NK-92 treated with Interleukin-12 subunit alpha and Interleukin-12 subunit beta, amount 100 ng/mL, for 24 hours (cell line): ENCODE measurements at regions not wholly inside any gene's neighbourhood (a gene's known extent, or its start where the extent isn't known, plus 50 kb on each side); places are given as distances from the start of the nearest gene placed in this dataset.

Source experiments
- DNase-seq: peaks from one replicate; lab custom pipeline; 2025; lab: John Stamatoyannopoulos, UW

DNA sequence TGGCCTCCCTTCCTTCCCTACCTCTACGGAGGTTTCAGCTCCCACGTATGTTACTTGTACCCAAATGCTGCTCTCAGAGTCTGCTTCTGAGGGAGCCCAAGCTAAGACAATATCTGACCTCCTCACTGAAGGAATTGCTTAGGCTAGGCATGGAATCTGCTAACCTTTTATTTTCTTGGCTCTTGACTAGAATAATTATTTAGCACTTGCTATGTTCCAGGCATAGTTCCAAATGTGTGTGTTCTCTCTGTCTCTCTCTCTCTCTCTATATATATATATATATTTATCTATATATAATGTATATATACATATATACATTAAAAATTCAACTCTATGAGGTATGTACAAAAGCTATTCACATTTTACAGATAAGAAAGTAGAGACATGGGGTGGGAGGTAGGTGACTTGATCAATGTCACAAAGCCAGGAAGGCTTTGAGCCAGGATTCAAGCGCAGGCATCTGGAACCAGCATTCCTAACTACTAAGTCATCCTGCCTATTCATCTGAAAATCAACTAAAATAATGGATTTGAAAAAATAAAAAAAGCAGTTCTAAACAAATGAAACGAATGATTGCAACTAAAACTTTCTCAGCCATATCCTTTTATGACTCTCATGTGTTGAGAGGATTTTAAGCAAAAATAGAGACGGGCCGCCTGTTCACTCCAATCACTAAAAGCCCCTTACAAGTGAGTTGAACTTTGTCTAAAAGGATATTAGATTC, 189.7 kb upstream of the JAG1 start:
- DNase-seq: no peak

DNA sequence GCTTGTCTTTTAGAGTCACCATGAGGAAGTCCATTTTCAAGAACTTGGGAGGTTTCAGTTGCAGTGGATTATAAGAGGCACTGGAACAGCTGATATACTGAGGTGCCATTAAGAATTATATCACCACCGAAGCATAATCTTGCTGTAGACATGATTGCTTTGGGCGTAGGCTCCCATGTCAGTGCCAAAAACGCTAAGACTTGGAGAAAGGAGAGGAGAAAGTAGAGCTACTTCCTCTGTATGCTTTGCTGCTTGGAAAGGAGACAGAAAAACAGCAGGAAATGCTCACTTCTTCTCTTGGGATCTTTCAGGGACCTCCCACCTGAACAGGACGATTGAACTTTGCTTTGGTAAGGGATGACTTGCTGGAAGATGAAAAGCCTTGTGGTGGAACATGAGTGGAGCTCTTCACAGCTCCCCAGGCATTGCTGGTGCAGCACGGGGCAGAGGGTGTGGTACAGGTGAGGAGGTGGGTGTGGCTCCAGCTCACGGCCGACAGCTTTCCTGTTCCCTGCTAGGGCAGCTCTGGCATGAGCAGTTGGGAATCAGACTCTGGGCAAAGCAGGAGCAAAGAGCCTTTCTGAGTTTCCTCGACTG, 190.4 kb upstream of the JAG1 start:
- DNase-seq: no peak

DNA sequence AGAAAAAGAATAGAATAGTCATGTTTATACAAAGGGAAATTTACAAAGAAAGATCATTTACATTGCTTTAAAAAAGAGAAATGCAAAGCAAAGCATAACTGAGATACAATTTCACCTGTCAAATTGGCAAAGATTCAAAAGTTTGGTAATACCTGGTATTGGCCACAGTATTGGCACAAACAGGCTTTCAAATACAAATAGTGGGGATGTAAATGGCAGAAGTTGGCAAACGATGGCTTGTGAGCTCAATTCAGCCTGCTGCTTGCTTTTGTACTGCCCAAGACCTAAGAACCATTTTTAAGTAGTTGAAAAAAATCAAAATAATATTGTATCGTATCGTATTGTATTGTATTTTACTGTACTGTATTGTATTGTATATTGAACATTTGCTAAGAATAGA, 194.5 kb upstream of the JAG1 start:
- no peak for DNase-seq

DNA sequence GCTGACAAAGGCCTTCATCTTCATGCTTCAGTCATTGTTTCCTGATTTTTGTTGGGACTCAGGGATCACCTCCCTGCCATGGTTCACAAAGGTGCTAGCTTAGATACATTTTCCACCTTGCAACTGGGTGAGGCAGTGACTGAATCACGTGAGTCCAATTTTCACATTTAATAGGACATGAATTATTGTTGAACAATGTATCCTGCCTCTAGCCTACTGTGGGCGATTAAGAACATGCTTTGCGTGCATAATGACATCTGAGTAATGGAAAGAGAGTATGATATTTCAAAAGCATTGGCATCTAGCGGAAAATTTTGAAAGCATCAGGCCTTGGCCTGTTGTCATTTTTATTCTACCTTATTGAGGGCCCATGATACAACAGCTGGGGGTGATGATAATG, 199.2 kb upstream of the JAG1 start:
- no peak for DNase-seq

DNA sequence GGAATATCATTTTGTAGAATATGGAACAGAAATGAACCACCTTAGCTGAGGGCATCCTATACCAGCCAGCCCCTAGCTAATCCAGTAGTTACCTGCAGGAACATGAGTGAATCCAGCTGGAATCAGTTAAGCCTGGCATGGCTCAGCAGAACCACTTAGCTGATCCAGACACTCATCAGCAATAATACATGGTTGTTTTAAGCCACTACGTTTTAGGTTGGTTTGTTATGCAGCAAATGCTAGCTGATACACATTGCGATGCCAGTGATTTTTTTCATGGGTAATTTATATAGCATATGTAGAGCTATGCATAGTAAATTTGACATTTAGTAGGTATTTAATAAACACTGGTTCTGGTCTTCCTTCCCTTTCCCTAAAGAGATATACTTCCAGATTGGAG, 201.9 kb upstream of the JAG1 start:
- DNase-seq: no peak

DNA sequence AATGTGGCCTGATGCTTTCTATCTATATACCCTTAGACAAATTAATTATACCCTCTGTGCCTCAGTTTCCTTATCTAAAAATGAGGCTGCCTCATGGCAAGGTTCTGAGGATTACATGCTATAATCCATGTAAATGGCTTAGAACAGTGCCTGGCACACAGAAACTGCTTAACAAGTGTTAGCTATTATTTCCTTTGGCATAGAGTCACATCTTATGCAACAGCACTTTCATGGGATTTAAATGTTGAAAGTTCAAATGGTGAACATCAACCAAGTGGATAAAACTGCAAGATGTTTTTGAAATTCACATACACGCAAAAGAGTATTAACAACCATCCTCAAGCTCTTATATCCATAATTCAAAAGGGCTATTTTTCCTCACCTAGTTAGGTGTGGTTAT, 202.8 kb upstream of the JAG1 start:
- no peak for DNase-seq

DNA sequence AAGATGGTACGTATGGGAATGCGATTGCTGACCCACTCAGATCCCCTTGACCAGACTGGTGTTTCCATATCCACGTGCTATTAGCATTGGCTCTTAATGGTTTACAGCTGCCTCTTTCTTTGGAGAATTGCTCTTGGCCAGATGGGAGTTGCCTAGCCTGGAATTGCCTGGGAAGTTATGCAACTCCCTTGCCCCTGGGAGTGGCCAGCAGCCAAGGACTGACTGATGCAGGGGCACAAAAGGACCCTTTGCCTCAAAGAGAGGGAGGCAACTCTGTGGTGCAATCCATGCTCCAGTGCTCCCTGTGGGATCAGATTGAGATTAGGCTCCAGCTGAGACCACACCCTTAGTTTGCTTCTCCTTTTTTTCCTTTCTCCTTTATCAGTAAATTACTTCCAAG, 203.5 kb upstream of the JAG1 start:
- DNase-seq: no peak

DNA sequence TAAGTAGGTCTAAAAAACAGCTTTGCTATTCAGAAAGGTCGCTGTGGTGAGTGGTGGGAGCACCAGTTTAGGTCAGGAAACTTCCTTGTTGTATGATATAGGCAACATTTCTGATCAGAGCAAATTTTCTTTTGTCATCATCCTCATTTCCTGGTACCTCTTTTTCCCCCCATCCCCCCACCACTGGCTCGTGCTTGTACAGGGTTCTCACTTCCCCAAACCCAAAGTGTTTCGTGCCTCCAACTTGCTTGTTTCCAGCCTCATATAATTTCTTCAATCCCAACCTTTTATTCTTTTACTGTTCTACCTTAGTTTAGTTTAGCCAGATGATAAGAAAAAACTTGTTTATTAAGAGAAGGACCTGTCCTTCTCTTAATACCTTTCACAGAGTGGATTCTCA, 209.4 kb upstream of the JAG1 start:
- no peak for DNase-seq

DNA sequence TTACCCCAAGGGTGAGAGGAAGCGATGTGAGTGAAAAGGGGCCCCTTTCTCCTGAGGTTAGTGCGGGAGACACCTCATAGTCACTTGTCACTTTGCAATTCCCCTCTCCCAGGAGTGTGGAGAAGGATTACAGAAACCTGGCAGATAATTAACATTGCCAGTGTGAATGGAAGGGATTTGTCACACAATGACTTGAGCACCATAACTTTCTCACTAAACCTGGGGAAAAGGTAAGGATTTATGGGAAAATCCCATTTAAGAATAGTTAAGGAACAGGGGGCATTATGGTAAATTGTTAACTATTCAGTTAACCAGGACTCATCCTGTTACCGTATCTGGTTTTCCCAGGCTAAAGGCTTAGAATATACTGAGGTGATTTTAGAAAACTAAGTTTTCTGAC, 219.5 kb upstream of the JAG1 start:
- no peak for DNase-seq

DNA sequence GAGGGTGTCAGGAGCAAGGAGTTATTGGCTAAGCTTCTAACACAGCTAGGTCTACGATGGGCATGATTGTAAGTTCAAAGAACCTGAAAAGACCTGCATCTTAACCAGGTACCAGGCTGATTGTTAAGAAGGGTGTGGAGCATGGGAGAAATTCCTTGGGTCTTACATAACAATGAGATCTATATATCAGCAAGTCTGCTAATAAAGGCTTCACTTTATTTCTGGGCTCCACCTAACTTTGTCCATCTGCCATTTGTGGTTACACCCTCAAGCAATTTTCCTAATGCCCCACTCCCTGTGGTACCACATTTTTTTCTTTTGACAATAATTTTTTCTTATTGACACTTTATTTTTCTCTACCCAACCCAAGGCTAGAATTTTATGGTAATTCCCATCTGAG, 223.5 kb upstream of the JAG1 start:
- DNase-seq: no peak

DNA sequence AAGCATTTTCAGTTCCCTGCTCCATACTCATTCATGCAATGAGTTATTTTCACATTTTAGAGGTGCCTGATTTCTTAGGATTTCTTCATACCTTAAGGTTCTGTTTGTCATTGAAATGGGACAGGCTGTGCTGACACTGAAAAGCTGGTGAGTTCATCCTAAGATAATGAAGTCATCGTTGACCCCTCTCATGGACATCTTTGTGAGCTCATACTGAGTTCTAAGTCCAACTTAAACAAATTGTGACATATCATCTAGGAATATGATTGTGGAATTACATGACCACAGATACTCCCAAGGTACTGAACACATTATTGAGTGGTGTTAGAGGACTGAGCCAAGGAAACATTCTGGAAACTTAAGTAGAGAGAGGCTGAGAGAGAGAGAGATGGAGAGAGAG, 224.8 kb upstream of the JAG1 start:
- DNase-seq: no peak

DNA sequence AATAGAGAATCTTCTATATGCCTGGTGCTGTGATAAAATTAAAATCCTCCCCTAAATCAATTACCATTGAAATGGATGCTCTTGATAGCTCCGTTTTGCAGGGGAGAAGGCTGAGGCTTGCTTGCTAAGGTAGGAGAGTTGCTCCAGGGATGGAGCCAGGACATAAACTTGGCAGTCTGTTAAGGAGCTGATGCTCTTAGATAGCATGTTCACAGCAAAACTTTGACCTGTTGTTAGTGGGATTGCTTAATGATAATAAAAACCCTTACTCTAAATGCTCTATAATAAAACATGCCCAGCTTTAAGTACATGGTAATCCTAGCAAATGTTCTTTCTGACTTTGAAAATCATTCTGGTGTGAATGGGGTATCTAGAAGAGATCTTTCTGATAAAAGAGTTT, 228.4 kb upstream of the JAG1 start:
- no peak for DNase-seq

DNA sequence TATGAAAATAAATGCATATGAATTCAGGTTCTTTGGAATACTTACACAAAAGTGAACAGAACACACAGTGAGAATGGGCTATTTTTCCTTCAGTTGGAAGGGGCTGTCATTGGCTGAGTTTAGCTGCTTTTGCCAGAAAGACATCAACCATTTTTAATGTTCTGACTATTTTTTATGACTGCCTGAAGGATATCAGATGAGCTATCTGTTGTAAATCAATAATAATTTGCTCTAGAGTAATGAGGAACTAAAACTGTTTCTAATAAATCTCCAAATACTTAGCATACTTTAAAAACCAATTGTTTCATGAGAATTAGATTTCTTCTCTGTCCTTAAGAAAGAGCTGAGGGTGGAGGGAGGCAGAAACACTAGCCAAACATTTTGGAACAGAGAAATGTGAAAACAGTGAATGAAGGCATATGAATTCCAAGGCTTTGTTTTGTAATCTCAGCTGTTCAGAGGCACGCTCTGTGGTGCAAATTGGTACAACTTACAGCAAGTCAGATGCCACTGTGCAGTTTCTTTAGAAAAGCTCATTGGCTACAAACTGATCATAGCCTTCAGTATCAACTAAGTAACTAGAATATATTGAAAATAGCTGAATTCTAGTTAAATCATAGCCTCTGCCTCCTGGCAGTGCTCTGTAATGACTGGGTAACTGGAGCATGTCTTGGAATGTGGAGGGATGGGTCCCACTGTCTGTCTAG, 228.9 kb upstream of the JAG1 start:
- no peak for DNase-seq

DNA sequence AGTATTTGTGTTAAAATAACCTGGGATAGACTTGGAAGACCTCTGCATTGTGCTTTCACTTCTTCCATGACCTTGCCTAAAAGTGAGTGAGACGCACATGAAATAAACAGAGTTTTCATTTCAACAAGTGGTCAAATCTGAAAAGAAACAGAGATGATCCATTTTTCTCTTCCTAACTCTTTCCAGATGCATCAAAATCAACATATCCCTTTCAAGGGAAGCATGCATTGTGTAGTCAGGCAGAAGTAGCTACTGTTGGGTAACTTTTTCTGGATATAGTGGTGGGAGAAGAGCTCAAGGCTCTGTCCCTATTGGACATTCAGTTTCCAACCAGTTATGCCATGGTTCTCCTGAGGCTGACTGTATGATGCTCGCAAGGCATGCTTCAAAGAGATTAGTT, 233.0 kb upstream of the JAG1 start:
- DNase-seq: no peak

DNA sequence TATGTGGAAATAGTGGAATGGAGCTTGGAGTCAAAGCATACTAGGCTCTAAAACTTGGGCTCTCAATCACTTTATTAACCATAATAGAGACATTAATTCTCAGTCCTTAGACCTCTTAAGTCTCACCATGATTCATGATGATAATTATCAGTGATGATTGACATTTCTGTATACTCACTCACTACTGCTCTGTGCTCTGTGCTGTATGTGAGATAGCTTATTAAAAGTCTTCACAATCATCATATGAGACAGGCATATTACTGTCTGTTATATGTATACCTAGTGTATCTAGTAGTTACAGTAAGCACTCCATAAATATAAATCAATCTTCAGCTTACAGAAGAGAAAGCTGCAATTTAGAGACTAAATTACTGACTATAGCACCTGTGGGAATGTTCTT, 236.0 kb upstream of the JAG1 start:
- DNase-seq: no peak

DNA sequence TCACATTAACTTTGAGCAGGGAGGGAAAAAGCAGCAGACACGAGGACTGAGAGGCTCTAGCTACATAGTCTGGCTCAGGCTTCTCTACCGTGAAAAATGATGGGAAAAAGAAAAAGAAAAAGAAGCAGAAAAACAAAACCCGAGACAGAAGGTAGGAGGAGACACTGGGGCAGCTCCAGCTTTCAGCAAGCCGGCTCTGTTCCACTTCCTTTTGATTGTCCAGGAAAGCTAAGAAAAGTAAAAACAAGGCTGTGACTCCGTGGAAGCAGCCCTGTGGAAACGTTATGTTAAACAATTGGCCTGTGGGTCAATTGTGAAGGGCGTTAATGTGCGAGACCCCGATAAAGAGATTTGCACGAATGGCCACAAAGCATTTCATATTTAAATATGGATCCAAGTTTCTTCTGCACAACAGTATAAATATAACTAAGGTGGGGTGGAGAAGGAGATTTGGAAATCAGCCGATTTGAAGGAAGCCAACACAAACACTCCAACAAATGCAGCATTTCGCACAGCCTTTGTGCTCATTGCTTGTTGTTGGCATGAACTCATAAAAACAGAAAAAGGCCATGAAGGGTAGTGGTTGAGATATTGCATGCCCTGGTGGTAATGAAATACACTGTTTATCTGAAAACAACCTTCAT, 236.9 kb upstream of the JAG1 start:
- no peak for DNase-seq

DNA sequence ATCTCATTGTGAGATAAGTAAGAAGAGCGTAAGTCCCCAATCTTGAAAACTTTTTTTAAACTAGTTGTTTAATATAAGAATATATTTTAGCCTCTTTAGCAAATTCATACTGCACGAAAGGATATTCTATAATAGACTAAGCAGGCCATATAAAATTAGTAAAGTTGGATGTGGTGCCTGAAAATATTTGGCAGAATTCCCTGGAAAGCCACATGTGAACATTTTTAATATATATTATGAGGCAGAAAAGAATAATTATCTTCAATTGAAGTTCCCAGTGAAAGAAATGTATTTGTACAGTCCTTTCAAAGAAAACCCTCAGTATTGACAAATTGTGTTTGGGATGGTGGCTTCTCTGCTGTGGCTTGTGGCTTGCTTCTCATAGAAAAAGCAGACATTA, 237.5 kb upstream of the JAG1 start:
- DNase-seq: no peak

DNA sequence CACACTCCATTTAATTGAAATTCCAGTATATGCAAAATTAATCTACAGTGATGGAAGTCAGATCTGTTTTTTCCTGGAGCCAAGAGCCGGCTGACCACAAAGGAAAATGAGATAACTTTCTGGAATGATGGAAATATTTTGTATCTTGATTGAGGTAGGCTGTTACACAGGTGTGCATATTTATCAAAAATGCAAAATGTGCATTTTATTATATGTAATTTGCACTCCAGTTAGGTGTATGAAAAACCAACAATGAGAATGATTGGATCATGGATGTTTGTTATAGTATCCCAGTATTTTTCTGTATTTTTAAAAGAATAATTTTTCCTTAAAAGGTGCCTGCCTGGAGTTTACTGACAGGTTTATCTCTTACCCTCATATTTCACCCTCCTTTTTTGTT, 242.0 kb upstream of the JAG1 start:
- no peak for DNase-seq

DNA sequence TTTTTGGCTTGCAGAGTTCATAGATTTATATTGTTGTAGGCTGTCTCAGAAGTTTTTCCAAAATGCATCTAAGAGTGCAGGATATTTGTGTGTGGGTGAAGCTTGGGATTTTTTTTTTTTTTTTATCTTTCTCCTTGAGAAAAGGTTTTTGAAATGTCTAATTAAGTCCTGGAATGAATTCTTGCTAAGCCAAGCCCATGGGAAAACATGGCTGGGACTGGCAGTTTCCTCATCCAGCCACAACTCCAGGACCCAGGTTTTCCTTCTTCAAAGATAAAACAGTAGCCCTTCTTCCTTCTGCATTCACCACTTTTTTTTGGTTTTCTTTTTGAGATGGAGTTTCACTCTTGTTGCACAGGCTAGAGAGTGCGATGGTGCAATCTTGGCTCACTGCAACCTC, 242.5 kb upstream of the JAG1 start:
- no peak for DNase-seq

DNA sequence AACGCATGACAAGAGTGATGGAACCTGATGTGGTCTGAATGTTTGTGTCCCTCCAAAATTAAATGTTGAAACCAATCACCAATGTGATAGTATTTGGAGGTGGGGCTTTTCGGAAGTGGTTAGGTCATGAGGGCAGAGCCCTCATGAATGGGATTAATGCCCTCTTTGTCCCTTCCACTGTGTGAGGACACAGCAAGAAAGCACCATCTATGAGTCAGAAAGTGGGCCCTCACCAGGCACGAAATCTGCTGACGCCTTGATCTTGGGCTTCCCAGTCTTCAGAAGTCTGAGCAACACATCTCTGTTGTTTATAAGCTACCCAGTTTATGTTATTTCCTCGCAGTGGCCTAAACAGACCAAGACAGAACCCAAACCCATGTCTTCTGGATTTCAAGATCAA, 244.0 kb upstream of the JAG1 start:
- DNase-seq: no peak

DNA sequence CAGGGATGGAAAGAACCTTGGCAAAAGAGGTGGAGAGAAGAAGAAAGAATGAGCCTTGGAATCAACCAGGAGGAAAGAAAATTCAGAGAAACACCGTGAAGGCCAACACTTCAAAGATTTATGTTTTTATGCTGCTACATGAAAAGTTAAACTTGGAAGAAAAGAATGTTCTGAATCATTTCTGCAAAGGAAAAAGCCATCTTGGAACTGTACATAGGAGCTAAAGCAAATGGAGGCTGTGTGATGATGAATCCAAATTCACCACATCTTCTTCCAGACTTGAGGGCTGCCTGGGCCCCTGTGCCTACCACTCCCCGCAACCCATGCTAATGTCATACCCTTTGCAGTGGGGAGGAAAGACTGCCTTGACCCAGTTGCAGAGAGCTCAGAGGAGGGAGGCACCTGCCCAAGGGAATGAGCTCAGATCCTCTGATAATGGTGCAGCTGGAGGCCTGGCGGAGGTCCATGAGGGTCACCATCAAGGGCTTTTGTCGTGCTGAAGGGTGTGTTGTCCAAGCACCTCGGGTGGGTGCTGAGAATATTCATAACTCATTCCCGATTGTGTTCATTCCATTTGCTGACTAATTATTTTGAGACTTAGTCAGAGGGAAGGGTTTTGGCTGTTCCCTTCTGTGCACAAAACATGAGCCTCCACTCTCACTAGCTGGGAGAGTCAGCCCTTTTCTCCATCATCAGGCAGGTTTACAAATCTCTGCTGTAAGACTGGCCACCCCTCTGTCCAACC, 245.8 kb upstream of the JAG1 start:
- no peak for DNase-seq

DNA sequence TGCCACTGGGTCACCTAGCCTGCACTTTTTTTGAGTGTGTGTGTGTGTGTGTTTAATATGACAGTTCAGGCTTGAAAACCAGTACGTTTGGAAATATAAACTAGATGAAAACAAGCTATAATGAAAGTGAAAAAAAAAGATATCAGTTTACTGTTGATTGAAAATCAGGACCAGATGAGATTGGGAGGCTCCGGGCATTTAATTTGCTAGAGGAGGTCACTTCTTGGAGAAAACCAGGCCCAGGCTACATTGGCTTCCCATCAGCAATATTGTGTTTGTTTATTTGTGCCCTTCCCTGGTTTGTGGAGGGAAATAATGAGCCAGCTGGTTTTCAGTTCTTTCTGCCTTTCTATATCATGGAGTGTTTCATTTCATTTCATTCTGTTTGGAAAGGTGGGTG, 246.6 kb upstream of the JAG1 start:
- no peak for DNase-seq
